Activated CD4-positive, CD25-positive, alpha-beta regulatory T cell (primary cell): ENCODE measurements at regions not wholly inside any gene's neighbourhood (a gene's known extent, or its start where the extent isn't known, plus 50 kb on each side); places are given as distances from the start of the nearest gene placed in this dataset.

Experiments used
- DNase-seq, 4 experiments: peaks; one replicate each; lab custom pipeline; 2025; lab: John Stamatoyannopoulos, UW

DNA sequence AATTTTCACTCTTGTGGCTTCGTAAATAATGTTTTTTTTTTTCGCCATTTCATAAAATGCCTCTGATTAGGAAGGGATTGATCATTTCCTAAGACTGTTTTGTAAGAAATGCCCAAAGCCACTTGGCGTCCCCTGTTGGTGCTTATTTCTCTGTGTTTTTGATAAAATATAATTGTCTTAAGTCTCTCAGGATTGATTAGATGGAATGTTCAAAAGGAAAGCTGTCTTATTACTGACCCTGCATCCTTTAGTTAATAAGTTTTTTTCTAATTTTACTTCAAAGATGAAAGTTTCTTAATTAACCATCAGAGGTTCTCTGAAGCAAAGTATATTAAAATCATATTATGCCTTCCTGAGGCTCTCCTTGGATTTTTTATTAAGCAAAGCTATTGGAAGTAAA is 624.3 kb upstream of the TENM4 start:
- DNase-seq, result no peak

GRCh38 chr11:80061056-80061455 is 620.2 kb upstream of the TENM4 start:
- no peak for DNase-seq

DNA sequence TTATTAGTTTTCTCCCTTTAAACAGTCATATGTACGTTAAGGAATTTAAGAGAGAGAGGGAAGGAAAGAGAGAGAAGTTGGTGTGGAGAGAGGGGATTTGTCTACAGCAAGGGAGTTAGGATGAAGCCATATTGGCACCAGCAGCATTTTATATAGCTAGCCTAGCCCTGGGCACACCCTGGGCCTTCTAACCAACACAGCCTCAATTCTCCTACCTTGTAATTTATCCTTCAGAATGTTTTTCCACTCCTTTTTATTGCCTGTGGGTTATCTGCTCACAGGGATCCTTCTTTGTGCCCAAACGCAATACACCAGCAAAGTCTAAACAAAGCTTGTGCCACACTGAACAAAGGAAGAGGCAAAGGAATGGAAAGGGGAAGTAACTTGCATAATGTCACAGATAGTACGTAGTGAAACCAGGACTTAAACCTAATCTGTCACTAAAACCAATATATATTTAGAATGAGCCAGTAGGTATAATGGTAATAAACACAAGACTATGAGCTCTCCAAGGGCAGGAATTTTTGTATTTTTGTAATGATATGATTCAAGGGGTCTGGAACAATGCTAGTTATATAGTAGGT is 613.8 kb upstream of the TENM4 start:
- DNase-seq, result no peak

- no peak for DNase-seq
Observed at GRCh38 chr11:80048513-80048912, 607.7 kb upstream of the TENM4 start.

- no peak for DNase-seq
Observed at GRCh38 chr11:80041136-80042000, 600.5 kb upstream of the TENM4 start.

GRCh38 chr11:80034801-80035200 is 594.0 kb upstream of the TENM4 start:
- no peak for DNase-seq

DNA sequence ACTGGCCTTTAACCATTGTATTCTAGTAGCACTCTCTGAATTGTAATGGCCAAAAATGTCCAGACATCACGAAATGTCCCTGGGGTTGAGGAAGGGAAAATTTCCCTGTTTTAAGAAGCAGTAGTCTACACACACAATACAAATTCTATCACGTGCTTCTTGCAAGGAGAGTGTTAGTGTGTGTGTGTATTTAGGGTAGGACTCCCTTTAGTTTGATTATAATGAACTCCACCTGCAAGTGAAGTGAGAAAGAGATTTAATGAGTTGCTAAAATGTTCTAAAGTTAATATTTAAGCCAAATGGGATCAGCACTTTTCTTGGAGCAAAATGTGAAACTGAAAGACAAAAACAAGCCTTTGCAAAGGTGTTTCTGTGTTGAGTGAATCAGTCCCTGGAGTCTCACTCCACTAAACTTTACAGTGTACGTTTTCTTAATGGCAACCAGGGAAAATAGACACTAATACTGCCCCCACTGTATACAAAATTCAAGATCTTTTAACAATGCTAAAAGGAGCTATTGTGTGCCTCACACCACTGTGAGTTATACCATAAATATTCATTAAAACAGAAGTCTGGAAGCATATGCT is 590.3 kb upstream of the TENM4 start:
- DNase-seq, result no peak

DNA sequence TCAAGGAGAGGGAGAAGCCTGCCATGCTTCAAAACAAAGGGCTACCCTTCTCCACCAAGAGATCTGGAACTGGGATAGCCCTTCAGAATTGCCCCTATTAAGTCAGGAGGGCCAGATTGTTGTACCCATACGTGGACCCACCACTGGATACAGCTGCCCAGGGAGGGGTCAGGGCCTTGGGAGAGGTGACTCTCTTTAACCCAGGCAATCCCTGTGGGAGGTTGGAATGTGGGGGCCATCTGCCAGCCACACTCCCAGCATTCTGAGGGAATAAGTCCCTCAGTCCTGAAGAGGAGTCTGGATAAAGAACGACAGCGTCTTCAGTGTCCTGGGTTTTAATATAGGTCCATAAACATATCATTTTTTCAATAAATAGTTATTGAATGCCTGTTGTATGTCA is 588.2 kb upstream of the TENM4 start:
- no peak for DNase-seq

DNA sequence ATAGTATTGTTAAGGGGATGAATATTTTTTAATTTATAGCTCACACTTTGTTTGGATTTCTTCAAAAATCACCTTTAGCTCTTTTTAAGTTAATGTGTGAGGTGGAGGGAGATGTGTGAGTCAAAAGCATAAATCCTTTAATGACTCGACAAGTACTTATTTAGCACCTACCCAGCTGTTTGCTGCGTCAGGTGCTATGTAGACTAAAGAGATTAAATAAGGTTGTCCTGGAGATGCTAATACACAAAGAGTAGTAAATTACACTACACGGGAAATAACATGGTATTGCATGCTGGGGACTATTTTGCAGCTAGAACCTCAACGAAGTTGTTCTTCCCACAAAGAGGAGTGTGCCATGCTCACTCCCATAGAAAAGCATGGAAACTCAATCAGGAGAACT is 583.3 kb upstream of the TENM4 start:
- DNase-seq, result no peak

DNA sequence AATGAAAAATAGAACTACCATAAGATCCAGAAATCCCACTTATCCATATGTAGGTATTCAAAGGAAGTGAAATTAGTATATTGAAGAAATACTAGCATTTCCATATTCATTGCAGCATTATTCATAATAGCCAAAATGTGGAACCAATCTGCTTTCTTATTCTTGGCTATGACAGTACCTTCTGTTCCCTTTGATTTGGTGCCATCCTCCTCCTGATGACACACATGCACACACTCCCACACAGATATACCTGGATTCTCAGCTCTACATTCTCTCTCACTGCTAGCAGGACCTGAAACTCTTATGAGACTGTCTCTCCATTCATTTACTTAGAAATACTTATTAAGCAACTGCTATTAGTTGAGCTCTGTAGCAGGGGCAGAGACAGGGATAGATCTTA is 582.6 kb upstream of the TENM4 start:
- DNase-seq, result no peak

GRCh38 chr11:80010536-80010935 is 569.7 kb upstream of the TENM4 start:
- no peak for DNase-seq

DNA sequence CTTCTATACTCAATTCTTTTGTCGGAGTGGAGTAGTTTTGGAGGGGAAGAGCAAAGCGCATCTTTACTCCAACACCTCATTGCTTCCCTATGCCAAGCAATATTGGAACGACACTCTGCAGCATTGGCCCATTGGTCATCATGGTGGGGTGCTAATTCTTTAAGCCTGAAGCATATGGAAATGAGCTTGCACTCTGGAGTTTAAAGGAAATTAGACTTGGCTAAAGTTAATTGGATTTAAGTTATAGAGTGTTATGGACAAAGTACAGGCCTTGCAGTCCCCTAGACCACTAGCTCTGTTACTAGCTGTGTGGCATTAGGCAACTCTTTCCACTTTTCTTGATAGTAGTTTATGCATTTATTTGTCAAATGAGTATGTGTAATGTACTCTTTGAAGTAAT is 568.3 kb upstream of the TENM4 start:
- DNase-seq, result no peak

DNA sequence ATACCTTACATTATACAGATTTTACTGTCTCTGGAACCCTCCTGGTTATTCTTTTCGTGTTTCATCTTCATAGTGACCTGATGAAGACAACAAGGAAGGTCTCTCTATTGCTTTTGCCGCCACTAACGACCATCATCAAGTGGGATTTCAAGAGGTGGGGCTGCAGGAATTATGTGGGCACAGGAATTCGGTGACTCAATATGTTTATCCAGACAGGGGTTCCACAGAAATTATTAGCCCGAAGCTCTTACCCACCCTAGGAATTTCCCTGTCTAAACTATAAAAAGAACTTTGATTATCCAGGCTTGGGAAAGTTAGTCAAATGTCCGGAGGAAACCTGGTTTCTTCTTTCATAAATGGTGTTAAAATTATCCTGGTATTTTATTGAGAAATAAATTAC is 566.8 kb upstream of the TENM4 start:
- DNase-seq, result no peak

GRCh38 chr11:79990141-79990540 is 549.3 kb upstream of the TENM4 start:
- DNase-seq, result no peak

DNA sequence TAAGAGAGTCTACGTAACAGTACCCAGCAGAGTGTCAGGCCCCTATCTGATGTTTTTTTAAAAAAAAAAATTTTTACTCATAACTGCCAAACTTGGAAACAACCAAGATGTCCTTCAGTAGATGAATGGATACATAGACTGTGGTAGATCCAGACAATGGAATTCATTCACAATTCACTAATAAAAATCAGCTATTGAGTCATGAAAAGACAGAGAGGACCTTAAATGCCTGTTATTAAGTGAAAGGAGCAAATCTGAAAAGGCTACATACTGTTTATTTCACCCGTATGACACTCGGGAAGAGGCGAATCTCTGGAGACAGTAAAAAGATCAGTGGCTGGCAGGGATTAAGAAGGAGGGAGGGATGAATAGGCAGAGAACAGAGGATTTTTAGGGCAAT is 541.4 kb upstream of the TENM4 start:
- no peak for DNase-seq

DNA sequence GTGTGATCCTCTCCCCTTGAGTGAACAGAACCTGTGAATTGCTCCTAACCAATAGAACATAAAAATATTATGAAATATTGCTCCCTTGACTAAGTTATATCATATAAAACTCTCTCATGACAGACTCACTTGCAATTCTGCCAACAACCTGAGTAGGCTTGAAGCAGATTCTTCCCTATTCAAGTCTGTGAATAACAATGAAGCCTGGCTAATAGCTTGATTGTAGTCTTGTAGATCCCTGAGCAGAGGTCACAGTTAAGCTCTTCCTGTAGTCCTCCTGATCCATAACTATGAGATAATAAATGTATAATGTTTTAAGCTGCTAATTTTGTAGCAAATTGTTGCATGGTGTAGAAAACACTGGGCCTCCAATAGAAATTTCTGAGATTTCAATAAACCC is 540.1 kb upstream of the TENM4 start:
- DNase-seq, result no peak

DNA sequence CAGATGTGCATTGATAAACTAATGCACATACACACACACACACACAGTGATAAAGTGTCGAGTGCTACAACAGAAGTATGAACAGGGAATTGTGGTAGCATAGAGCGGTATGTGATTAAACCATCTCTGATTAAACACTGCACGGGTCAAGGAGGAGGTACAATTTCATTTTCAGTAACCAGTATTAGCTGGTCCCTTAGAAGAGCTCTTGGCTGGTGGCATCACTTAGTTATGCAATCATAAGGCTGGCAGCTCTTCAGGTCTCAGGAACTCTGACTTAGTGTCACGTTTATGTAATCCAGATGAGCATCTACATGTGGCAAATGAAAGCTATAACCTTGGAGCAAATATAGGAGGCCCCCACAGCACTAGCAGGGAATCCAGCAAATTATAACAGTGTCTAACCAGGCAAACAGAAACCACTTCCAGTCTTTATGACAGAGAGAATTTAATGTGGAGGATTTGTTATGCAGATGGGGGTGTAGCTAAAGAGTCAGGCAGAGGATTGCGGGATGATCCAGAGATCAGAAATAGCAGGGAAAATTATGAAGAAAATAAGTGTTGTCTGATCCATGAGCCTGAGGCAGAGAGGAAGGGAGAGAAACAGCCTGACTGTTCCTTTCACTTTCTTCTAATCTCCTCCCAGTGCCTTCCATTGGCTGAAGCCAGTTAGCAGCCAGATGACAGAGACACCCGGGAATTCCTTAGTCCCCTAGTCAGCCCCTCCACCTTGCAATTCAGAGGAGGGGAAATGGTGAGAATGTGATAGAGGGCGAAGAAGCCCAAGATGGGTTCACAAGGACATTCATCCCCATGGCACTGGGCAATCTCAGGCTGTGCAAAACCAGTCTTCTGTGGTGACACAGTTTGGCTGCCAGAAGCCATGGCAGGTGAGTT is 533.1 kb upstream of the TENM4 start:
- no peak for DNase-seq

- DNase-seq, result no peak
Observed at GRCh38 chr11:79971255-79971654, 530.4 kb upstream of the TENM4 start.

- no peak for DNase-seq
Observed at GRCh38 chr11:79966592-79966991, 525.8 kb upstream of the TENM4 start.

- no peak for DNase-seq
Observed at GRCh38 chr11:79963856-79964645, 523.2 kb upstream of the TENM4 start.

GRCh38 chr11:79960461-79960860 is 519.6 kb upstream of the TENM4 start:
- DNase-seq, result no peak

GRCh38 chr11:79959318-79959717 is 518.5 kb upstream of the TENM4 start:
- no peak for DNase-seq
